ENCODE measurements at regions not wholly inside any gene's neighbourhood (a gene's known extent, or its start where the extent isn't known, plus 50 kb on each side); places are given as distances from the start of the nearest gene placed in this dataset.

DNA sequence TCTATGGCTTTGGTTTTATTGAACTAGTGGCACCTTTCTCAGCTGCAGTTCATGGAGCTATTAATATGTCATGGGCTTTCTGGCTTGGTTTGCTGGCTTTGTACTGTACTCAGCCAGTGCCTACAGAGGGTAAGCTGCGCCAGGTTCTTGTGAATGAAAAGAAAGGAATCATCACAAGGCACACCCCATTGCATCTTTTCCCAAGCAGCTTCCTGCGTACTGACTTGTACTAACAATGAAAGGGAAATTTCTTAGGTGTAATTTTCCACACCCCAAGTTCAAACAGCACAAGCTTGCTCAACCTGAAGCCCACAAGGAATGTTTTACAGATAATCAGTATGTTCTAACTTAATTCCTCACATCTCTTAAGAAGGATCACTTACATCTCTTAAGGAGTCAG lies 78.0 kb upstream of the TNFSF18 start:
- Mint-ChIP-seq H3K9me3 (peaks cover 4% of the 10 kb centered on the region), H3K36me3 (ENCODE audit: low read depth) (no peaks in the 10 kb centered on the region), H3K4me1 (peaks cover 6% of the 10 kb centered on the region), H3K27ac (peak overlapping the region; percentile 66 to 89 (median 68)), H3K27me3 (ENCODE audit: low read depth) (no peaks in the 10 kb centered on the region), H3K4me3 (no peak overlapping the region)
- TF ChIP-seq, protein P1, sequence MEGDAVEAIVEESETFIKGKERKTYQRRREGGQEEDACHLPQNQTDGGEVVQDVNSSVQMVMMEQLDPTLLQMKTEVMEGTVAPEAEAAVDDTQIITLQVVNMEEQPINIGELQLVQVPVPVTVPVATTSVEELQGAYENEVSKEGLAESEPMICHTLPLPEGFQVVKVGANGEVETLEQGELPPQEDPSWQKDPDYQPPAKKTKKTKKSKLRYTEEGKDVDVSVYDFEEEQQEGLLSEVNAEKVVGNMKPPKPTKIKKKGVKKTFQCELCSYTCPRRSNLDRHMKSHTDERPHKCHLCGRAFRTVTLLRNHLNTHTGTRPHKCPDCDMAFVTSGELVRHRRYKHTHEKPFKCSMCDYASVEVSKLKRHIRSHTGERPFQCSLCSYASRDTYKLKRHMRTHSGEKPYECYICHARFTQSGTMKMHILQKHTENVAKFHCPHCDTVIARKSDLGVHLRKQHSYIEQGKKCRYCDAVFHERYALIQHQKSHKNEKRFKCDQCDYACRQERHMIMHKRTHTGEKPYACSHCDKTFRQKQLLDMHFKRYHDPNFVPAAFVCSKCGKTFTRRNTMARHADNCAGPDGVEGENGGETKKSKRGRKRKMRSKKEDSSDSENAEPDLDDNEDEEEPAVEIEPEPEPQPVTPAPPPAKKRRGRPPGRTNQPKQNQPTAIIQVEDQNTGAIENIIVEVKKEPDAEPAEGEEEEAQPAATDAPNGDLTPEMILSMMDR (IDR thresholded peaks at IDR 0.05; ENCODE audit: unreplicated experiment in 3 of 3) = no peak

GRCh38 chr1:173127369-173128307 lies 76.9 kb upstream of the TNFSF18 start:
- Mint-ChIP-seq H3K4me1 (peaks cover 17% of the 10 kb centered on the region), H3K27ac (peak overlapping the region; percentile 66 to 89 (median 68))

GRCh38 chr1:173126421-173126820 lies 75.7 kb upstream of the TNFSF18 start:
- Mint-ChIP-seq H3K36me3 (ENCODE audit: low read depth) (no peaks in the 10 kb centered on the region), H3K27me3 (ENCODE audit: low read depth) (no peaks in the 10 kb centered on the region), H3K4me3 (no peak overlapping the region), H3K4me1 (peaks cover 22% of the 10 kb centered on the region), H3K9me3 (peaks cover 4% of the 10 kb centered on the region), H3K27ac (peak overlapping the region; percentile 39 to 89 (median 55))
- TF ChIP-seq, protein P1 (IDR thresholded peaks at IDR 0.05; ENCODE audit: unreplicated experiment in 3 of 3) = no peak

More at GRCh38 chr1:173127369-173128307, 76.9 kb upstream of the TNFSF18 start:
- Mint-ChIP-seq H3K4me3 (no peak overlapping the region), H3K36me3 (ENCODE audit: low read depth) (no peaks in the 10 kb centered on the region), H3K27me3 (ENCODE audit: low read depth) (no peaks in the 10 kb centered on the region), H3K9me3 (peaks cover 4% of the 10 kb centered on the region)
- TF ChIP-seq, protein P1 (IDR thresholded peaks at IDR 0.05; ENCODE audit: unreplicated experiment in 3 of 3) = no peak

DNA sequence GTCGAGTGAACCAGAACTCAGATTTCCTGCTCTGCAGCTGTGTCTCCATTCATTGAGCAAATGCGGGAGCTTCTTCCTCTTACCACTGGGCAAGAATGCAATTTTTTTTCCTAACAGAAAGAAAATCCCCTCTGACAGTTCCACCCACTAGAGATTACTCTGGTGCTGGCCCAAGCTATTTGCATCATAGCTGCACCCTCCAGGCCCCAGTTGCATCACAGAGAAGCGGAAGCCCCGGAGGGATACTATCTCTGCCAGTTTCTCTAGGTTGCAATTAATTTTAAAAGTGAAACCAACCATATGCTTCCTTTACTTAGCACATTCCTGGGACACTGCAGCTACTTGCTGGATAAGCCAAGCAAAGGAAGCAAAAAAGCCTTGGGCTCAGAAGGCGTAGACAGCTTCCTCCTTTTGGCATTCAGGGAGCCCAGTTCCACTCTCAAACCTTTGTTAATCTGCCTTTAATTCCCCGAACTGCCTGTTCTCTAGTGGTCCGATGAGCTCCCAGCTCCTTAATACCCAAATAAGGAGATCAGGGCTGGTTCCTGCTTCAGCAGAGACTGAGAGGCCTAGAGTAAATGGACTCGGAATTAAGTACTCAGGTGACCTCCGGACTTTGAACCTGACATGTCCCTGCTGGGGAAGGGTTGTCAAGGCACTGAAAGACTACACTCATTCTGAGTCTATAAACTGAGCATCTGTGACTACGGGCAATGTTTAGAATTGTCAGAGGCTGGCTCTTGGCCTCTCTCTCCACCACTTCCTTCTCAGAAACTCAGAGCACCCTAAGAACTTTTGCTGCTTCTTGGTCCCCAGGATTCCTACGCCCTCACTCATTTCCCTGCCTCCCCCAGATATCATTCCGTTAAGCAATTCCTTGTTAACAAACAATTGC lies 72.5 kb upstream of the TNFSF18 start:
- no peaks in the 10 kb centered on the region for H3K9me3 Mint-ChIP-seq
- H3K4me3 Mint-ChIP-seq = peak overlapping the region; percentile 4 to 33 (median 24)
- peaks cover 22% of the 10 kb centered on the region for H3K4me1 Mint-ChIP-seq
- H3K27ac Mint-ChIP-seq = peak overlapping the region; percentile 95 to 96 (median 96)
- H3K27me3 Mint-ChIP-seq (ENCODE audit: low read depth) = peaks cover 4% of the 10 kb centered on the region
- TF ChIP-seq, protein P1 (IDR thresholded peaks at IDR 0.05; ENCODE audit: unreplicated experiment in 3 of 3) = no peak
- no peaks in the 10 kb centered on the region for H3K36me3 Mint-ChIP-seq (ENCODE audit: low read depth)

DNA sequence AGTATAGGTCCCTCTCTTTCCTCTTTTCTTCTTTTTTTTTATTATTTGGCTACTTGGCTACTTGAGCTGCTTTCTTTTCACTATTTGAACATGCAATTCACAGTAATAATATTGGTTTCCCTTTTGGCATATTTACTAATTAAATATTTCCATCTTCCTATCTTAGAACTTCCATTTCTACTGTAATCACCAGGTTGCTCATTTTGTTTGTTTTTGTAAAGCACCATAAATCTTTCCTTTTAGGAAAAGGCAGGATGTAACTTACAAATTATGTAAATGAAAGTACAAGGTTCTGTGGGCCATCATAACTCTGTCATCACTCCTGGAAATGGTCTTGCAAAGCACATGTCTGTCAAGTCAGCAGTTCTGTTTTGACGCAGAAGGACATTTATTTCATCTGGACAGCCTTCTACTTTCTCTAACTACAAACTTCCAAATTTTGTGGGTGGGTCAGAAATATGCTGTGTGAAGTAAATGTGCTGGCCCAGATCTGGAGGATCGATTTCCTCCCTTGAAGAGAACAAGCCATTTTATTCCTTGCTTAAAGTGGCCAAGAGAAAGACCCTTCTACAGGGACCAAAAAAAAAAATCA lies 71.7 kb upstream of the TNFSF18 start:
- TF ChIP-seq, protein P1 (IDR thresholded peaks at IDR 0.05; ENCODE audit: unreplicated experiment in 3 of 3) = no peak
- peak overlapping the region in 1 of 3 experiments; percentile 33 for H3K4me3 Mint-ChIP-seq
- peak overlapping the region; percentile 95 to 96 (median 96) for H3K27ac Mint-ChIP-seq
- peaks cover 22% of the 10 kb centered on the region for H3K4me1 Mint-ChIP-seq
- H3K36me3 Mint-ChIP-seq (ENCODE audit: low read depth) = no peaks in the 10 kb centered on the region
- no peaks in the 10 kb centered on the region for H3K9me3 Mint-ChIP-seq
- H3K27me3 Mint-ChIP-seq (ENCODE audit: low read depth) = peaks cover 4% of the 10 kb centered on the region
